Suppressor macrophage treated with lipopolysaccharide for 1 hour (primary cell): ENCODE measurements at regions not wholly inside any gene's neighbourhood (a gene's known extent, or its start where the extent isn't known, plus 50 kb on each side); places are given as distances from the start of the nearest gene placed in this dataset.
"Not testable (repeated sequence)": the region's sequence is repeated elsewhere in the genome, so short reads cannot be mapped to it uniquely, and the experiment has no call there.

ENCODE experiments used
- DNase-seq, 3 donors: peaks; one replicate each; pipeline ENCODE4 v3.0.0-alpha.2; 2020 to 2022

DNA sequence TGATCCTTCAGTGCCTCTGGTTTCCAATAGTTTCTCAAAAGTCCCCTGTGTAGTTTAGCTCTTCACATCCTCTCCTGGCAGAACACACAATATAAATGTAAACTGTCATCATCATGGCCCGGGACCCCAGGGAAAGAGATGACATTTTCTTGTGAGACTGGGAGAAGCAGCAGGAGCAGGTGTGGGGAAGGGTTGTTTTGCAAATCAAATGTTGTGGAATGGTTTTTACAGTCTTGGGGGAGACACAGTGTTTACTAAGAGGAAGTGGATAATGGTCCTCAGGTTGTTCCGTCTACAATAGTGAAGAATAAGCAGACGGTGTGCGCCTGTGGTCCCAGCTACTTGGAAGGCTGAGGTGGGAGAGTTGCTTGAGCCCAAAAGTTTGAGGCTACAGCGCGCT, 159.1 kb downstream of the SEC23IP start:
- no peak for DNase-seq

DNA sequence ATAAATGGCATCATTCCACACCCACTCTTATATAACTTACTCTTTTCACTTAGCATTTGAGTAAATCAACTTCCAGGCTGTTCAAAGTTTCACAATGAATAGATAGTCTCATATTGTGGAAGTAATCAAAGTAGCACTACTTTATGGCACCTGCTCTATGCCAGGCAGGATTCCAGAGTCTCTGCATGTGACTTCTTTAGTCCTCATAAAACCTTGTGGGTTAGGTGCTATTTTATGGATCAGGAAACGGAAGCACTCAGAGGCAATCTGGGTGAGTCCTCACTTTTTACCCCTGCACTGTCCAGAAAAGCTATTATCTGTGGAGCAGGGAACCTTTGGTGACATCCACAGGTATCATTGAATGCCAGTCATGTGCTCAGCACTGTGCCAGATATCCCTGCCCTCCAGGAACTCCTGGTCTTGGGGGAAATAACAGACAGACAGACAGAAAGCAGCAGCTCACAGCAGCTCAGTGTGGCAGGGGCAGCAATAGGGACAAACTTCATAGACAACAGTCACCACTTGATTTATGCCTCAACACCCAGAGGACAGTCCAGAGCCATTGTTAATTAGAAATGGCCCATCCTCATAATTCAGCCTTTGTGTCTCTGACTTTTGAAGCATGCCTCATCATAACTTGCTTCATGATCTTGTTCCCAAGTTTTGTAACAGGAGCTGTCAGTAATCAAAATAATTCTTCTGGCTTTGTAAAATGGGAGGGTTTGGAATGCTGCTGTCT, 160.6 kb downstream of the SEC23IP start:
- DNase-seq: no peak

DNA sequence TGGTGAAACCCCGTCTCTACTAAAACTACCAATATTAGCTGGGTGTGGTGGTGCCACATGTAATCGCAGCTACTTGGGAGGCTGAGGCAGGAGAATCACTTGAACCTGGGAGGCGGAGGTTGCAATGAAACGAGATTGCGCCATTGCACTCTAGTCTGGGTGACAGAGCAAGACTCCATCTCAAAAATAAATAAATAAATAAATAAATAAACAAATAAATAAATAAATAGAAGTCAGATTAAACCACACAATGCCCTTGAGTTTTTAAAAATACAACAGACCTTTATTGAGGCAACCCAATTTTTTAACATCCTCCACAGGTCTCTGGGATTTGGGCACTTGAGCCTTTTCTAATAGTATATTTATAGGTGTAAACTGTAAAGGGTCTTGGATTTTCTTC, 167.3 kb downstream of the SEC23IP start:
- DNase-seq: not testable (repeated sequence)

GRCh38 chr10:120067427-120067826, 174.9 kb downstream of the SEC23IP start:
- no peak for DNase-seq

- no peak for DNase-seq
These were observed 177.2 kb downstream of the SEC23IP start for GRCh38 chr10:120069700-120070099.

- DNase-seq: no peak
These were observed 182.8 kb downstream of the SEC23IP start for GRCh38 chr10:120075349-120075748.

GRCh38 chr10:120076996-120077706, 184.6 kb downstream of the SEC23IP start:
- no peak for DNase-seq

GRCh38 chr10:120077707-120078492, 185.4 kb downstream of the SEC23IP start:
- DNase-seq: no peak

GRCh38 chr10:120085096-120085796, 192.7 kb downstream of the SEC23IP start:
- no peak for DNase-seq

DNA sequence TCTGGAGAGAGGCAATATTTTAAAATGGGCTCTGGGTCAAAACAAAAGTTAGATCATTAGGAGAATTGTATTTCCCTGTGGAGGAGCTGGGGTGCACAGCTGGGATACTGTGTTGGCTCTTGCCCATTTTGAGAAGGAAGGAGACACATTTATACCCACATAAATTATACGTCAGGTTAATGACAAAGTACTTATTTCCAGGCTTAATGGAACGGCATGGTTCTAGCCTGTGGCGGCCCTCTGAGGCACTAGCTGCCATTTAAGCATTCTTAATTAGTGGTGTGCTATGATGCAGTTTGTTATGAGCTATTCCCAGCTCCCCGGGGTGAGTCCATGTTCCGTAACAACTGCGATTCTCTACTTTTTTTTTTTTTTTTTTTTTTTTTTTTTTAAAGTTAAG, 193.5 kb downstream of the SEC23IP start:
- DNase-seq: no peak

GRCh38 chr10:120087109-120087508, 194.6 kb downstream of the SEC23IP start:
- DNase-seq: no peak

DNA sequence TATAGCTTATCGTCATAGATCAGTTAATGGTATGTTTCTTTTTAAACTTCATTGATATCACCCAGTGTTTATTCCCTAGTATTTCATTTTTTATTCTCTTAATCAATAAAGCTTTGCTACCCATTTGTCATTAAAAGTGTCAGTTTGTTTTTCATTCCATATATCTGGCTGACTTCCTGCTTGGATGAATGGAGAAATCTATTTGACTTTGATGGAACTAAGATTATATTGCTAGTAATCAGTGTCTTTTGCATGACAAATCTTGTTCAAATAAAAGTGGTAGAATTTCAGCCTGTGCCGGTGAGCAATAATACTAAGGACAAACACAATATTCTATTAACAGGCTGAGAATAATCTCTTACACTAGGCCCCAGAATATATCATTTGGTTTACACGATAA, 203.3 kb downstream of the SEC23IP start:
- DNase-seq: no peak

- DNase-seq: no peak
These were observed 205.2 kb downstream of the SEC23IP start for GRCh38 chr10:120097766-120098165.

GRCh38 chr10:120098232-120098930, 205.9 kb downstream of the SEC23IP start:
- no peak for DNase-seq

- no peak for DNase-seq
These were observed 211.4 kb downstream of the SEC23IP start for GRCh38 chr10:120103738-120104560.

DNA sequence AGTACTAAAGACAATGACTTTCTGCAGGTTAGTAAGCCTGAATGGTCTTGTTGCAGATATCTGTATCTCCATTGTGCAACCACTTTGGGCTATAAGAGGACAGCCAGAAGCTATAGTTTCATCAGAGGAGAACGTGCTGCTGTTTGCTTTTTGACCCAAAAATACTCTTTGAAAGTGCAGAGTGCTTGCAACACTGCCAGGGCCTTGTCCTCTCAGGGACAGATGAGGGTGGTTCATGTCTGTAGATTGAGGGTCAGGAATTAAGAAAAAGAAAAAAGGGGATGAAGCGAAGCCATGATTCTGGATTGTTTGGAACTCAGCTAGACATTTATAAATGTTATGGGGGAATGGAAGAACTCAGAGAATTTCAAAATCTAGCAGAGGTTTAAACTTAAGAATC, 212.5 kb downstream of the SEC23IP start:
- no peak for DNase-seq

DNA sequence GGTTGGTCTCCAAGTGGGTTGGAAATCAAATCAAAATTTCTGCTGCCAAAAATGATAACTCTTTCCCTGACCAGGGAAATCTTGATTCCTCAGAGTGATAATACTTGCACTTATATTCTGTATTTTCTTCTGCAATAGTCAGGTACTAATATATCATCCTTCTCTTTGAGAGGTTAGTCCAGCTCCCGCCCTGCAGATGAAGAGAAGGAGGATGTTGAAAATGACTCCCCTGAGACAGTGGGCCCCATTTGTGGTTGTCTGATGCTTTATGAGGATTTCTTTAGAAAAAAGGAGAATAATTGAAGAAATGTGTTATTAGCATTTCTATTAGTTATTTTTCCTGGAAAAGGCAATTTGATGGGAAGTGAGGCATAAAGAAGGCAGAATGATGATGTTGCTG, 213.0 kb downstream of the SEC23IP start:
- DNase-seq: no peak

DNA sequence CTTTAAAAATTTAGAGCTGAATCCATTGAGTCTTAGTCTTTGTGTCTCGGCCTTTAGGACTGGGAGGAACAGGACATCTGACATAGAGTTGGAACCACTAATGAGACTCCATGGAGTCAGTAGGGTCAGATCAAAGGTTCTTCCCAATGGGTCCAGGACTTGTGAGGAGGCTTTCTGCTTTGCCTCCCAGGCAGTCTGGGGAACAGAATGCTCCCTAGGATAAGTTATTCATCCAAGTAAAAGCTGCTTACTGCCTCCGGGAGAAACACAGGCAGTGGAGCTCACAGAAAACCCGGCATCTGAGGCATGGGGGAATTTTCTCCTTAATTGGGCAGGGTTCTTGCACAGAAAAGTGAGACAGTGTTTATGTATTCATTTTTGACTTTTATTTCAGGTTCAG, 216.4 kb downstream of the SEC23IP start:
- DNase-seq: no peak

DNA sequence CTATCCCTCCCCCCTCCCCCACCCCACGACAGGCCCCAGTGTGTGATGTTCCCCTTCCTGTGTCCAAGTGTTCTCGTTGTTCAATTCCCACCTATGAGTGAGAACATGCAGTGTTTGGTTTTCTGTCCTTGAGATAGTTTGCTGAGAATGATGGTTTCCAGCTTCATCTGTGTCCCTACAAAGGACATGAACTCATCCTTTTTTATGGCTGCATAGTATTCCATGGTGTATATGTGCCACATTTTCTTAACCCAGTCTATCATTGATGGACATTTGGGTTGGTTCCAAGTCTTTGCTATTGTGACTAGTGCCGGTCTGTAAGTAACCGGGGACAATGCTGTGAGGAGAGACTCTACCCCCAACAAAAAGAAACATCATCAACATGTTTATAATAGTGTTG, 217.2 kb downstream of the SEC23IP start:
- DNase-seq: not testable (repeated sequence)

GRCh38 chr10:120110196-120110595, 217.7 kb downstream of the SEC23IP start:
- no peak for DNase-seq

GRCh38 chr10:120111628-120112027, 219.1 kb downstream of the SEC23IP start:
- DNase-seq: no peak

DNA sequence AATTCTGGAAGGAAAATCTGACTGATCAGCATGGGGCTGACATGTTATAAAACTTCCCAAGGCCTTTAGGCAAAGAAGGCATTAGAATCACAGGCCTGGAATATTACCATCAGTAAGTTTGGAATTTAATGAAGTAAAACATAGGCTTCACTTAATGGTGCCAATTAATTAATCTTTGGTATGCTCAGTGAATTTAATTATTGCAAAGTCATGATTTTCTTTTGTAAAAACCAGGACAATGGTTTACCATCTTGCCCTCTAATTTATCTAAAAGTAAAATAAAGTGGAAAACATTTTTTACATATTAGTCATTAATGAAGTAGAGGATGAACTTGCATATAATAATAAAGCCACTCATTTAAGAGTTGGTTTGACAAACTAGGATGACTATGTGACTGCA, 220.3 kb downstream of the SEC23IP start:
- DNase-seq: no peak
